ENCODE measurements at regions not wholly inside any gene's neighbourhood (a gene's known extent, or its start where the extent isn't known, plus 50 kb on each side); places are given as distances from the start of the nearest gene placed in this dataset.
A peak's percentile ranks its signal among the peaks of the same experiment; 100 is the strongest.

GRCh38 chr7:142597547-142597946 is 151.7 kb upstream of the PRSS1 start:
- Mint-ChIP-seq H3K27me3 (peaks cover 64% of the 10 kb centered on the region), H3K9me3 (no peaks in the 10 kb centered on the region), H3K36me3 (no peaks in the 10 kb centered on the region), H3K4me3 (no peak overlapping the region), H3K27ac (no peak overlapping the region), H3K4me1 (no peaks in the 10 kb centered on the region)
- ATAC-seq = no peak

GRCh38 chr7:142595816-142596516 is 153.3 kb upstream of the PRSS1 start:
- no peaks in the 10 kb centered on the region for H3K9me3 Mint-ChIP-seq
- peaks cover 50% of the 10 kb centered on the region for H3K27me3 Mint-ChIP-seq
- no peak overlapping the region for H3K27ac Mint-ChIP-seq
- no peaks in the 10 kb centered on the region for H3K36me3 Mint-ChIP-seq
- no peak overlapping the region for H3K4me3 Mint-ChIP-seq
- H3K4me1 Mint-ChIP-seq = no peaks in the 10 kb centered on the region
- ATAC-seq = no peak

- H3K36me3 Mint-ChIP-seq = no peaks in the 10 kb centered on the region
- no peaks in the 10 kb centered on the region for H3K4me1 Mint-ChIP-seq
- H3K27ac Mint-ChIP-seq = no peak overlapping the region
- no peak for ATAC-seq
- peaks cover 36% of the 10 kb centered on the region for H3K27me3 Mint-ChIP-seq
- no peak overlapping the region for H3K4me3 Mint-ChIP-seq
- no peaks in the 10 kb centered on the region for H3K9me3 Mint-ChIP-seq
These were observed 155.2 kb upstream of the PRSS1 start for GRCh38 chr7:142594078-142594477.

- no peak for ATAC-seq
- Mint-ChIP-seq H3K4me3 (no peak overlapping the region), H3K27me3 (peaks cover 26% of the 10 kb centered on the region), H3K9me3 (no peaks in the 10 kb centered on the region), H3K36me3 (no peaks in the 10 kb centered on the region), H3K27ac (no peak overlapping the region), H3K4me1 (no peaks in the 10 kb centered on the region)
These were observed 156.2 kb upstream of the PRSS1 start for GRCh38 chr7:142593106-142593505.

- ATAC-seq = no peak
- H3K4me1 Mint-ChIP-seq = no peaks in the 10 kb centered on the region
- H3K27me3 Mint-ChIP-seq = peaks cover 22% of the 10 kb centered on the region
- no peak overlapping the region for H3K4me3 Mint-ChIP-seq
- no peaks in the 10 kb centered on the region for H3K9me3 Mint-ChIP-seq
- no peaks in the 10 kb centered on the region for H3K36me3 Mint-ChIP-seq
- no peak overlapping the region for H3K27ac Mint-ChIP-seq
These were observed 156.6 kb upstream of the PRSS1 start for GRCh38 chr7:142592664-142593063.

- Mint-ChIP-seq H3K9me3 (no peaks in the 10 kb centered on the region), H3K4me3 (no peak overlapping the region), H3K27ac (no peak overlapping the region), H3K36me3 (no peaks in the 10 kb centered on the region), H3K27me3 (peaks cover 17% of the 10 kb centered on the region), H3K4me1 (no peaks in the 10 kb centered on the region)
- ATAC-seq = no peak
These were observed 157.0 kb upstream of the PRSS1 start for GRCh38 chr7:142592231-142592630.

- no peak for ATAC-seq
- no peaks in the 10 kb centered on the region for H3K9me3 Mint-ChIP-seq
- no peaks in the 10 kb centered on the region for H3K4me1 Mint-ChIP-seq
- no peak overlapping the region for H3K4me3 Mint-ChIP-seq
- no peaks in the 10 kb centered on the region for H3K36me3 Mint-ChIP-seq
- peaks cover 16% of the 10 kb centered on the region for H3K27me3 Mint-ChIP-seq
- no peak overlapping the region for H3K27ac Mint-ChIP-seq
These were observed 158.3 kb upstream of the PRSS1 start for GRCh38 chr7:142590830-142591457.

GRCh38 chr7:142590077-142590476 is 159.2 kb upstream of the PRSS1 start:
- ATAC-seq = no peak
- Mint-ChIP-seq H3K4me3 (no peak overlapping the region), H3K4me1 (no peaks in the 10 kb centered on the region)

GRCh38 chr7:142587578-142588191 is 161.6 kb upstream of the PRSS1 start:
- H3K27ac Mint-ChIP-seq = no peak overlapping the region

More at GRCh38 chr7:142590077-142590476, 159.2 kb upstream of the PRSS1 start:
- Mint-ChIP-seq H3K27ac (no peak overlapping the region), H3K27me3 (peaks cover 14% of the 10 kb centered on the region), H3K9me3 (no peaks in the 10 kb centered on the region), H3K36me3 (no peaks in the 10 kb centered on the region)

GRCh38 chr7:142586611-142587010 is 162.7 kb upstream of the PRSS1 start:
- no peak overlapping the region for H3K4me3 Mint-ChIP-seq
- H3K27me3 Mint-ChIP-seq = no peaks in the 10 kb centered on the region
- ATAC-seq = no peak
- H3K9me3 Mint-ChIP-seq = no peaks in the 10 kb centered on the region
- peaks cover 4% of the 10 kb centered on the region for H3K4me1 Mint-ChIP-seq
- H3K27ac Mint-ChIP-seq = no peak overlapping the region
- H3K36me3 Mint-ChIP-seq = no peaks in the 10 kb centered on the region

More at GRCh38 chr7:142587578-142588191, 161.6 kb upstream of the PRSS1 start:
- no peaks in the 10 kb centered on the region for H3K4me1 Mint-ChIP-seq
- H3K4me3 Mint-ChIP-seq = no peak overlapping the region
- no peaks in the 10 kb centered on the region for H3K9me3 Mint-ChIP-seq
- no peaks in the 10 kb centered on the region for H3K27me3 Mint-ChIP-seq
- H3K36me3 Mint-ChIP-seq = no peaks in the 10 kb centered on the region
- peak; percentile 69 for ATAC-seq

- Mint-ChIP-seq H3K4me1 (peaks cover 16% of the 10 kb centered on the region), H3K27ac (no peak overlapping the region), H3K9me3 (no peaks in the 10 kb centered on the region), H3K4me3 (no peak overlapping the region), H3K27me3 (no peaks in the 10 kb centered on the region), H3K36me3 (no peaks in the 10 kb centered on the region)
- ATAC-seq = no peak
These were observed 163.8 kb upstream of the PRSS1 start for GRCh38 chr7:142585425-142585824.

GRCh38 chr7:142584765-142585164 is 164.5 kb upstream of the PRSS1 start:
- H3K9me3 Mint-ChIP-seq = no peaks in the 10 kb centered on the region
- peaks cover 16% of the 10 kb centered on the region for H3K4me1 Mint-ChIP-seq
- no peaks in the 10 kb centered on the region for H3K27me3 Mint-ChIP-seq
- no peaks in the 10 kb centered on the region for H3K36me3 Mint-ChIP-seq
- H3K4me3 Mint-ChIP-seq = no peak overlapping the region
- no peak for ATAC-seq
- H3K27ac Mint-ChIP-seq = no peak overlapping the region

- Mint-ChIP-seq H3K27ac (no peak overlapping the region), H3K36me3 (no peaks in the 10 kb centered on the region), H3K9me3 (no peaks in the 10 kb centered on the region), H3K4me1 (peaks cover 16% of the 10 kb centered on the region), H3K27me3 (no peaks in the 10 kb centered on the region), H3K4me3 (no peak overlapping the region)
- peak; percentile 68 for ATAC-seq
These were observed 165.8 kb upstream of the PRSS1 start for GRCh38 chr7:142583446-142583845.

GRCh38 chr7:142582351-142582750 is 166.9 kb upstream of the PRSS1 start:
- Mint-ChIP-seq H3K9me3 (no peaks in the 10 kb centered on the region), H3K4me1 (peaks cover 16% of the 10 kb centered on the region), H3K27me3 (no peaks in the 10 kb centered on the region), H3K36me3 (no peaks in the 10 kb centered on the region), H3K4me3 (no peak overlapping the region), H3K27ac (no peak overlapping the region)
- ATAC-seq = no peak

- H3K27me3 Mint-ChIP-seq = no peaks in the 10 kb centered on the region
- H3K36me3 Mint-ChIP-seq = no peaks in the 10 kb centered on the region
- ATAC-seq = peak; percentile 78
- peak overlapping the region; percentile 7 for H3K27ac Mint-ChIP-seq
- peaks cover 16% of the 10 kb centered on the region for H3K4me1 Mint-ChIP-seq
- no peaks in the 10 kb centered on the region for H3K9me3 Mint-ChIP-seq
- H3K4me3 Mint-ChIP-seq = no peak overlapping the region
These were observed 167.9 kb upstream of the PRSS1 start for GRCh38 chr7:142581341-142581740.

GRCh38 chr7:142579946-142580345 is 169.3 kb upstream of the PRSS1 start:
- H3K4me1 Mint-ChIP-seq = peaks cover 16% of the 10 kb centered on the region
- H3K27ac Mint-ChIP-seq = no peak overlapping the region
- H3K27me3 Mint-ChIP-seq = no peaks in the 10 kb centered on the region
- H3K4me3 Mint-ChIP-seq = no peak overlapping the region
- ATAC-seq = no peak
- H3K36me3 Mint-ChIP-seq = no peaks in the 10 kb centered on the region
- H3K9me3 Mint-ChIP-seq = no peaks in the 10 kb centered on the region
